ENCODE measurements at regions not wholly inside any gene's neighbourhood (a gene's known extent, or its start where the extent isn't known, plus 50 kb on each side); places are given as distances from the start of the nearest gene placed in this dataset.

- no peak overlapping the region for H3K4me3 ChIP-seq (replicated peaks in 1 of 3; ENCODE audit: insufficient read depth in 1 of 3, low read depth in 1 of 3, low read length in 3 of 3)
- FAIRE-seq (peak; percentile 4), DNase-seq (ENCODE audit: low read depth, low spot score) (peak; percentile 26)
- no TSS peak for BruUV-seq (replicated peaks)
- H3K27me3 ChIP-seq (ENCODE audit: control insufficient read depth in 2 of 2, insufficient read depth in 2 of 2, low read length in 2 of 2) = no peaks in the 10 kb centered on the region
- H3K27ac ChIP-seq (ENCODE audit: insufficient read depth, low read depth, low read length) = no peak overlapping the region
- no peaks in the 10 kb centered on the region for H3K79me2 ChIP-seq (ENCODE audit: control insufficient read depth, insufficient read depth, low read length)
- no peaks in the 10 kb centered on the region for H3K9me3 ChIP-seq (replicated peaks; ENCODE audit: control insufficient read depth, insufficient read depth, low read length)
- intact Hi-C loops (cut with micrococcal nuclease) (no loop called here), dilution Hi-C loops (cut with MboI; ENCODE audit: extremely low pct_ligation_motif_present, low sequenced_read_pairs) (no loop called here)
- H3K9me1 ChIP-seq (replicated peaks; ENCODE audit: control insufficient read depth, extremely low read depth, insufficient read depth, low read length) = no peaks in the 10 kb centered on the region
- ChIA-PET POLR2A (no interaction called here), CTCF (interaction anchor here (1.2 to 1.3 kb wide), 2 partner anchors 55 to 526 kb away, joined by 4 to 6 read pairs; no protein-coding TSS in a partner anchor)
- H2AFZ ChIP-seq (ENCODE audit: low read depth, low read length) = peak overlapping the region; percentile 46
- no peaks in the 10 kb centered on the region for H3K36me3 ChIP-seq (ENCODE audit: control insufficient read depth in 2 of 2, extremely low read depth in 1 of 2, insufficient read depth in 2 of 2, low read length in 2 of 2)
- H4K20me1 ChIP-seq (replicated peaks; ENCODE audit: control insufficient read depth, extremely low read depth, insufficient read depth, low read length) = no peaks in the 10 kb centered on the region
- H3K9ac ChIP-seq (replicated peaks; ENCODE audit: extremely low read depth, insufficient read depth, low read length) = no peak overlapping the region
- H3K4me1 ChIP-seq (ENCODE audit: control insufficient read depth, extremely low read depth, insufficient read depth, low read length) = peaks cover 10% of the 10 kb centered on the region
- no peak overlapping the region for H3K4me2 ChIP-seq (ENCODE audit: insufficient read depth, low read length)
- TF ChIP-seq FOS (IDR thresholded peaks at IDR 0.05; ENCODE audit: borderline replicate concordance, insufficient read depth, low read length) (peak; percentile 45), MAX (IDR thresholded peaks at IDR 0.05; ENCODE audit: insufficient read depth, insufficient read length) (no peak)
Measured at GRCh38 chr14:55814064-55814463, 234.1 kb downstream of the KTN1 start.

GRCh38 chr14:55814873-55815272 lies 234.9 kb downstream of the KTN1 start:
- no peaks in the 10 kb centered on the region for H3K27me3 ChIP-seq (ENCODE audit: control insufficient read depth in 2 of 2, insufficient read depth in 2 of 2, low read length in 2 of 2)
- no peaks in the 10 kb centered on the region for H3K79me2 ChIP-seq (ENCODE audit: control insufficient read depth, insufficient read depth, low read length)
- intact Hi-C loops (cut with micrococcal nuclease) = no loop called here
- H3K9me3 ChIP-seq (replicated peaks; ENCODE audit: control insufficient read depth, insufficient read depth, low read length) = no peaks in the 10 kb centered on the region
- H3K36me3 ChIP-seq (ENCODE audit: control insufficient read depth in 2 of 2, extremely low read depth in 1 of 2, insufficient read depth in 2 of 2, low read length in 2 of 2) = no peaks in the 10 kb centered on the region
- no peak for TF ChIP-seq MYC (IDR thresholded peaks at IDR 0.05; ENCODE audit: low read depth, low read length)
- TF ChIP-seq FOS (IDR thresholded peaks at IDR 0.05; ENCODE audit: borderline replicate concordance, insufficient read depth, low read length) = peak; percentile 32
- no peak for TF ChIP-seq GATA2 (IDR thresholded peaks at IDR 0.05; ENCODE audit: insufficient read depth, insufficient read length, low read depth, low read length)
- no peaks in the 10 kb centered on the region for H3K9me1 ChIP-seq (replicated peaks; ENCODE audit: control insufficient read depth, extremely low read depth, insufficient read depth, low read length)
- dilution Hi-C loops (cut with MboI; ENCODE audit: extremely low pct_ligation_motif_present, low sequenced_read_pairs) = no loop called here
- CTCF ChIA-PET = interaction anchor here (0.6 to 1.3 kb wide), 4 partner anchors 36 to 525 kb away, joined by 3 to 6 read pairs (median 4); no protein-coding TSS in a partner anchor
- peak; percentile 44 for DNase-seq (ENCODE audit: low read depth, low spot score)
- H3K4me3 ChIP-seq (replicated peaks in 1 of 3; ENCODE audit: insufficient read depth in 1 of 3, low read depth in 1 of 3, low read length in 3 of 3) = no peak overlapping the region
- FAIRE-seq = peak; percentile 71
- POLR2A ChIA-PET = no interaction called here
- peak overlapping the region; percentile 55 for H3K27ac ChIP-seq (ENCODE audit: insufficient read depth, low read depth, low read length)
- H3K4me1 ChIP-seq (ENCODE audit: control insufficient read depth, extremely low read depth, insufficient read depth, low read length) = peaks cover 10% of the 10 kb centered on the region
- peak overlapping the region; percentile 88 for H2AFZ ChIP-seq (ENCODE audit: low read depth, low read length)
- no peak overlapping the region for H3K4me2 ChIP-seq (ENCODE audit: insufficient read depth, low read length)
- BruUV-seq (replicated peaks) = no TSS peak
- no peak overlapping the region for H3K9ac ChIP-seq (replicated peaks; ENCODE audit: extremely low read depth, insufficient read depth, low read length)
- H4K20me1 ChIP-seq (replicated peaks; ENCODE audit: control insufficient read depth, extremely low read depth, insufficient read depth, low read length) = no peaks in the 10 kb centered on the region
